HL-60 (cell line): ENCODE measurements at regions not wholly inside any gene's neighbourhood (a gene's known extent, or its start where the extent isn't known, plus 50 kb on each side); places are given as distances from the start of the nearest gene placed in this dataset.

Source experiments
- GABPA ChIP-seq: IDR thresholded peaks from 2 replicates; pipeline ENCODE4 v1.6.1; 2012; ENCODE audit warnings: low read depth
- POLR2AphosphoS5 ChIP-seq: IDR thresholded peaks from 2 replicates; pipeline ENCODE4 v1.6.1; 2012; ENCODE audit warnings: low read depth
- SPI1 ChIP-seq: IDR thresholded peaks from 2 replicates; pipeline ENCODE4 v1.6.1; 2012; ENCODE audit warnings: low read depth, mild to moderate bottlenecking, borderline replicate concordance
- TF ChIP-seq, protein P1 (sequence below): IDR thresholded peaks from one replicate; pipeline ENCODE4 v1.5.1; 2011; ENCODE audit warnings: low read length, control low read depth, inconsistent platforms; ENCODE audit not compliant: insufficient read depth
- TF ChIP-seq, protein P2 (sequence below): IDR thresholded peaks from 2 replicates; pipeline ENCODE4 v1.6.1; 2012; ENCODE audit warnings: low read depth; ENCODE audit not compliant: insufficient replicate concordance

DNA sequence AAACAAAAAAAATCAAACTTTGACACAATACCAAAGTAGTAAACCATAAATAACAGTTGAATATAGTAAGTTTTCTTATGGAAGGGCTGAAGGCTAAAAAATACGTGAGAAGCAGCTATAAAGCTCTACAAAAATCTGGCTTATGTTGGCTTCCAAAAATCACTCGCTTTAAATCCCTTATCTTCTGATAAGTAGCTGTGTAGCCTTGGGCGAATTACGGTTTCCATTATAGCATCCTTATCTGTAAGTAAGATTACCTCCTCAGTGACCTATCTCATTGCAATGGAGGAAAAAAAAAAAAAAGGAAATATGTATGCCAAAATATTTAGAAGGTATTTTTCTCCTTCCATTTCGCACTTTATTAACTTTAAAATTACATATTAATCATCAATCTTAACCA, 348.6 kb downstream of the PLOD2 start:
- TF ChIP-seq, protein P1, sequence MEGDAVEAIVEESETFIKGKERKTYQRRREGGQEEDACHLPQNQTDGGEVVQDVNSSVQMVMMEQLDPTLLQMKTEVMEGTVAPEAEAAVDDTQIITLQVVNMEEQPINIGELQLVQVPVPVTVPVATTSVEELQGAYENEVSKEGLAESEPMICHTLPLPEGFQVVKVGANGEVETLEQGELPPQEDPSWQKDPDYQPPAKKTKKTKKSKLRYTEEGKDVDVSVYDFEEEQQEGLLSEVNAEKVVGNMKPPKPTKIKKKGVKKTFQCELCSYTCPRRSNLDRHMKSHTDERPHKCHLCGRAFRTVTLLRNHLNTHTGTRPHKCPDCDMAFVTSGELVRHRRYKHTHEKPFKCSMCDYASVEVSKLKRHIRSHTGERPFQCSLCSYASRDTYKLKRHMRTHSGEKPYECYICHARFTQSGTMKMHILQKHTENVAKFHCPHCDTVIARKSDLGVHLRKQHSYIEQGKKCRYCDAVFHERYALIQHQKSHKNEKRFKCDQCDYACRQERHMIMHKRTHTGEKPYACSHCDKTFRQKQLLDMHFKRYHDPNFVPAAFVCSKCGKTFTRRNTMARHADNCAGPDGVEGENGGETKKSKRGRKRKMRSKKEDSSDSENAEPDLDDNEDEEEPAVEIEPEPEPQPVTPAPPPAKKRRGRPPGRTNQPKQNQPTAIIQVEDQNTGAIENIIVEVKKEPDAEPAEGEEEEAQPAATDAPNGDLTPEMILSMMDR, result no peak
- TF ChIP-seq, protein P2, sequence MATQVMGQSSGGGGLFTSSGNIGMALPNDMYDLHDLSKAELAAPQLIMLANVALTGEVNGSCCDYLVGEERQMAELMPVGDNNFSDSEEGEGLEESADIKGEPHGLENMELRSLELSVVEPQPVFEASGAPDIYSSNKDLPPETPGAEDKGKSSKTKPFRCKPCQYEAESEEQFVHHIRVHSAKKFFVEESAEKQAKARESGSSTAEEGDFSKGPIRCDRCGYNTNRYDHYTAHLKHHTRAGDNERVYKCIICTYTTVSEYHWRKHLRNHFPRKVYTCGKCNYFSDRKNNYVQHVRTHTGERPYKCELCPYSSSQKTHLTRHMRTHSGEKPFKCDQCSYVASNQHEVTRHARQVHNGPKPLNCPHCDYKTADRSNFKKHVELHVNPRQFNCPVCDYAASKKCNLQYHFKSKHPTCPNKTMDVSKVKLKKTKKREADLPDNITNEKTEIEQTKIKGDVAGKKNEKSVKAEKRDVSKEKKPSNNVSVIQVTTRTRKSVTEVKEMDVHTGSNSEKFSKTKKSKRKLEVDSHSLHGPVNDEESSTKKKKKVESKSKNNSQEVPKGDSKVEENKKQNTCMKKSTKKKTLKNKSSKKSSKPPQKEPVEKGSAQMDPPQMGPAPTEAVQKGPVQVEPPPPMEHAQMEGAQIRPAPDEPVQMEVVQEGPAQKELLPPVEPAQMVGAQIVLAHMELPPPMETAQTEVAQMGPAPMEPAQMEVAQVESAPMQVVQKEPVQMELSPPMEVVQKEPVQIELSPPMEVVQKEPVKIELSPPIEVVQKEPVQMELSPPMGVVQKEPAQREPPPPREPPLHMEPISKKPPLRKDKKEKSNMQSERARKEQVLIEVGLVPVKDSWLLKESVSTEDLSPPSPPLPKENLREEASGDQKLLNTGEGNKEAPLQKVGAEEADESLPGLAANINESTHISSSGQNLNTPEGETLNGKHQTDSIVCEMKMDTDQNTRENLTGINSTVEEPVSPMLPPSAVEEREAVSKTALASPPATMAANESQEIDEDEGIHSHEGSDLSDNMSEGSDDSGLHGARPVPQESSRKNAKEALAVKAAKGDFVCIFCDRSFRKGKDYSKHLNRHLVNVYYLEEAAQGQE, result no peak
- TF ChIP-seq POLR2AphosphoS5 (no peak), SPI1 (no peak), GABPA (no peak)
